ENCODE measurements at regions not wholly inside any gene's neighbourhood (a gene's known extent, or its start where the extent isn't known, plus 50 kb on each side); places are given as distances from the start of the nearest gene placed in this dataset.

DNA sequence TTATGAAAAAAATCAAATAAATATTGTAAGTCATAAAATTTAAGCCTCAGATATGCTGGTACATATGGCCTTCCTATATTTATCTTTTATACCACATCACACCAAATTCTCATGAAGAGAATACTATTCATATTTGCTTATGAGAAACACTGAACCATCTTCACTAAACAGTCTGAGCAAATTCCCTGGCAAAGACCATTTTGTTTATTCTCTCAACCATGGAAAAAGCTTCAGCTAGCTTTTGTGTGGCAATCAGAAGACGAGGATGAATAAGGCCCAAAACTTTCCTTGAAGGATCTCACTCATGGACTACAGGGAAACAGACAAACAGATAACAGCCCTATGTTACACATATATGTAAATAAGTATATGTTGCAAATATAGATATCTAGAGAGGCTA is 252.1 kb downstream of the TMX3 start:
- no peak for DNase-seq

DNA sequence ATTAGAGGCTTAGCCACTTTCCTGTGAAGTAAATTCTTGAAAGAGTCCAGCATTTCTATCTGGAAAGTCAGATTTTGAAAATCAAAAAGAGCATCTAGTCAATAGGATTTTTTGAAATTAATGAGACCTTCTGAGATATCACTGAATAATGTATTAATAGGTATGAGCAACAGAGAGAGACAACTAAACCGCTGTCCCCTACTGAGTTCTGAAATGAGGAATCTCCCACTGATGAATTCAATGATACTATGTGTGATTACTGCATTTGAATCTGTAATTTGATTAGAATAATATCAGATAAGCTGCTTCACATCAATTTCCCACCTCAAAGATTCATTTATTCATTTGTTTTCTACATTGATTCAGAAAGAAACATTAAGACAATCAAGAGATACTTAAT is 252.8 kb downstream of the TMX3 start:
- DNase-seq: no peak

DNA sequence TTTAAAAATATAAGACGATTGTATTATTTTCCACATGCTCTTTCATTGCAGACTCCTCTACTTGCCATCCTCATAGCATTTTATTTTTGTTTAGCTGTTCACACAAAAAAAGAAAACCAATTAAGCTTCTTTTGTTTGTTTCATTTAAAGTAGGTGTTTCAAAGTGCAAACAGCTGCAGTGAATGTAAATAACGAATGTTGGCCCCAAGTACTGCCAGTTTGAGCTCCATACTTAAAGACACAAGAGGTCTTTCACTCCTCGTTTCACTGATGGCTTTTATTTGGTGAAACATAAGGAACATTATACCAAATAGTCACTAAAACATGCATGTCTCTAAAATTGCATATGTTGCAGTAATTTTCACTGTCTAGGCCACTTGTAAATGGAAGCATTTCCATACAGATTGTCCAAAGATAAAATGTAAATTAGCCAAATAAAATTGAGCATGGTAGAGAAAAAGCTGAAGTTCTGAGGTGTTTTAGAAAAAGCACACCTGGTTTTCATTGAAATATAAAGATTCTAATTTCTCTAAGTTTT is 253.4 kb downstream of the TMX3 start:
- DNase-seq: peak in 1 of 3 experiments; percentile 39

- no peak for DNase-seq
Measured at GRCh38 chr18:68459968-68460367, 254.9 kb downstream of the TMX3 start.

- DNase-seq: no peak
Measured at GRCh38 chr18:68456985-68457384, 257.9 kb downstream of the TMX3 start.

- DNase-seq: no peak
Measured at GRCh38 chr18:68455229-68455603, 259.7 kb downstream of the TMX3 start.

DNA sequence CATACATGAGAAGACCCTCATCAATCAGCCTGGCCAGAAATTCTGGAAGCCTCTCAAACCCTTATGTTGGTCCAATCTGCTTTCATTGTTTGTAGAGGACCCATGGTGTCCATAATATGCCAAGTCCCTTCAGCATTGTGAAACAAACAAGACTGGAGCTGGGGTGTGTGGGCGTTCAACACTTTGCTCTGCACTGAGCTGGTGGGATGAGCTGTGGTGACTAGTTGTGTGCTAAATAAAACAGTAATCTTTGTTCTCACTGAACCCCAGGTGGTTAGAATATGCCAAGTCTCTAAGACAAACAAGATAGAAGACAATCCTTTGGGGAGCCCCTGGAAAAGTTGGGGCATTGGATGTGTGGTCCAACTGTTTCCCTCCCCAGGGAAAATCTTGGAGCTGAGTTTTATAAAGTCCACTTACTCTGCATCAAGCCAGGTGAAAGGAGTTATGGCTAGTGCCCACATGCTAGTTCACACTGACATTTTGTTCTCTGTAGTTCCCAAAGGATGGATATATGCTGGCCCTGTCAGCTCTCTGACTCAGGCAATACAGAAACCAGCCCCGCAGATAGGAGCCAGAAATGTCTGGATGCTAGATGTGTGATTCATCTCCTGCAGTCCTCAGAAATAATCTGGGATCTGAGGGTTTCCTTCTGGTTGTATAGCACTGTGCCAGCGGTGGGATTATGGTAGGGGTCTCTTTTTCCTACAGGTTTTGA is 260.2 kb downstream of the TMX3 start:
- DNase-seq: no peak

DNA sequence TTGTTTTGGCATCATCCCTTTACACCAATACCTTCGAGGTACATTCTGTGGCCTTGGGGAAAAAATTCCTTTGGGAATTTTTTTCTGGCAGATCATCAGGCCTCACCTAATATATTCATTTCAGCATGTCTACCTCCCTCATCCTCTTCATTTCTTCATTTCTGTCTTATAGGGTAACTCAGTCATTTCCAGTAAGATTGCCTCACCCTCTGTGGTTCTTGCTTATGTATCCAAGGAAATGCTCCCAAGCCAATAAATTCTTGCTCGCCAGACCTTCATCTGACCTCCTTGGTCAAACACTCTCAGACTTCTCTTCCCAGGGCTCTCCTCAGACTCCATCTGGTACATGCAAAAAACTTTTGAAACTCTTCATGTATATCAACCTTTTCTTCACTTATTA is 265.6 kb downstream of the TMX3 start:
- DNase-seq: no peak

DNA sequence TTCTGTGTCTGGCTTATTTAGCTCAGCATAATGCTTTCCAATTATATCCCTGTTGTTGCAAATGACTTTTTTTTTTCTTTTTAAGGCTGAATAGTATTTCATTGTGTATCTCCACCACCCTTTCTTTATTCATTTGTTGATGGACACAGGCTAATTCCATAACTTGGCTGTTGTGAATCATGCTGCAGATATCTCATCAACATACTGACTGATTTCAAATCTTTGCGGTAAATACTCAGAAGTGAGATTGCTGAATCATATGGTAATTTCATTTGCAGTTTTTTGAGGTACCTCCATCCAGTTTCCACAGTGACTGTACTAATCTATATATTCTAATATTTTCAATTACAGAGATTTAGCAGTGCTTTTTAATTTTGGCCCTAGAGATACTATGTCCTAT is 266.2 kb downstream of the TMX3 start:
- DNase-seq: no peak

DNA sequence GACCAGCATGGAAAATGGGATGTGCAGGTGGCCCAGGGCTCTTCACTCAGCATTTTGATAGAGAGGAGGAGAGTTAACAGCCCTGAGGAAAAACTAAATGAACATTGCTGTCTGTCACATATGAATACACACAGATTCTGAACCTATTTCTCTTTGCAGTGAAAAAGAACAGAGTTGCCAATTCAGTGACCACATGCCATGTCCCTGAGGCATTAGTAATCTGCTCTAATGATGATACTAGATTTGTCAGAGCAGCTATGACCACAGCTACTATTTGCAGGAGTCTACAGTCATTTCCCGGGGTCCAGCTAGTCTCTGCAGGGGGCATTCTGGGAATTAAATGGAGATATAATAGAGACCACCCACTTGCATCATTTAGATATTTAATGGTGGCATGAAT is 267.6 kb downstream of the TMX3 start:
- DNase-seq: no peak

- DNase-seq: no peak
Measured at GRCh38 chr18:68445668-68446426, 269.1 kb downstream of the TMX3 start.

DNA sequence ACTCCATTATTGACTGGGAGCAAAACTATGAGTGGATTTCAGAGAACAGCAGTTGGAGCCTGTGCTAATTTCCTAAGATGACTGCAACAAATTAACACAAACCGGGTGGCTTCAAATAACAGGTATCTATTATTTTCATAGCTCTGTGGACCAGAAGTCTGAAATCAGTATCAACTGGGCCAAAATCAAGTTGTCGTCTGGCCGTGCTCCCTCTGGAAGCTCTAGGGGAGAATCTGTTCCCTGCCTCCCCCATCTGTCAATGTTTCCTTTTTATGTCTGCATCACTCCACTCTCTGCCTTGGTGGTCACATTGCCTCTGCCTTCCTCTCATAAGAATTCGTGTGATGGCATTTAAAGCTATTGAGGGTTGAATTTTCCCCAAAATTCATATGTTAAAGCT is 269.8 kb downstream of the TMX3 start:
- no peak for DNase-seq

DNA sequence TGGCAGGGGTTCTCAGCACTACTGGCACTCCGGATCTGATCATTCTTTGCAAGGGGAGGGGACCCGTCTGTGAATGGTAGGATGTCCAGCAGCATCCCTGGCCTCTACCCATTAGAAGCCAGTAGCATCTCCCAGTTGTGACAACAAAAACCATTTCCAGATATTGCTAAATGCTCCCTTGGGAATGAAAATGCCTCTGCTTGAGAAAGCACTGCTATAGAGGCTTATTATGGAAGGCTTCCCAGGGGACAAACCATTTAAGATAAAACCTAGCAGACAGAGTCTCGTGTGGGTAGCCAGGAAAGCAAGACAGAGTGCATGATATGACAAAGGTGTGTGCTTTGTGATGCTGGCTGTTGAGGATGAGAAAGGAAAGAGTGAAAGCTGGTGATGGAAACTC is 273.7 kb downstream of the TMX3 start:
- no peak for DNase-seq

DNA sequence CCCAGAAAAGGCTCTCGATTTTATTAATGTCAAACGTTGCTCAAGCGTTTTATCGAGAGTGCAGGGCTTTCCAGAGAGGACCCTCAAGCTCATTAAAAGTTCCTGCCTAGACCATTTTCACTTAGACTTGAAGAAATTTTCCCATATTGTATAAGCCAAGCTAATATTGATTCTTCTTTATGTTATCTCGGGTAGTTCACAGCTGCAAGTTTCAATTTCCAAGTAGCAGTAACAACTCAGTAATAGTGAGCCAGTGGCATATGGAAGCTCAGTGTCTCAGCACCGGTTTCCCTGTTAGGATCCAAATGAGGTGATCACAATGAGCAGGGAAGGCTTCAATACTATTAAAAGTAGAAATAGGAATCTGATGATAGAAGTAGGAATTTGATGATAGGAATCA is 274.5 kb downstream of the TMX3 start:
- no peak for DNase-seq

GRCh38 chr18:68439642-68440041 is 275.3 kb downstream of the TMX3 start:
- DNase-seq: no peak

- no peak for DNase-seq
Measured at GRCh38 chr18:68438983-68439382, 275.9 kb downstream of the TMX3 start.

DNA sequence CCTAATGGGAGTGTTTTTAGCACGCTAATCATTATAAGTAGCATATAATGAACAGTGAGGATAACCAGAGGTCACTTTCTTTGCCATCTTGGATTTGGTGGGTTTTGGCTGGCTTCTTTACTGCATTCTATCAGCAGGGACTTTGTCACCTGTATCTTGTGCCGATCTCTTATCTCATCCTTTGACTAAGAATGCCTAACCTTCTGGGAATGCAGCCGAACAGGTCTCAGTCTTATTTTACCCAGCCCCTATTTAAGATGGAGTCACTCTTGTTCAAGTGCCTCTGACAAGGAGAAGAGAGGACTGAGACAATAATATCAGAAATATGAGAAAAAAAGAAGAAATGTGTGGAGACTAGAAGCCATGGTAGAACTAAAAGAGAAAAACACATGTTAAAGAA is 276.4 kb downstream of the TMX3 start:
- no peak for DNase-seq

DNA sequence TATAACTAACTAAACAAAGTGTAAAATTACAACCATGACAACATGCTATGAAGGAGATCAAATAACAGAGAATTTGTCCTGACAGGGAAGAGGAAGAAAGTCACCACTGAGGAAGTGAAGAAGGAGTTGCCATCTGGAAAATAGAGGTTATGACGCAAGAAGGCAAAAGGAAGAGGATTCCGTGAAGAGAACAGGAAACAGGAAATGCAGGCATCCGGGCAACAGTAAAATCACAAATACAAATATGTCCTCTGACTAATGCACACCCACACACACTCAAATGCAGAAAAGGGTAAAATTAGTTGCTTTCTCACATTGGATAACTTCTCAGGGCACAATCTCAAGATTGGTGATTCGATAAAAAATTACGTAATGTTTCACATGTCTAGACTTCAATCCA is 278.4 kb downstream of the TMX3 start:
- DNase-seq: no peak

- no peak for DNase-seq
Measured at GRCh38 chr18:68435581-68435980, 279.3 kb downstream of the TMX3 start.

DNA sequence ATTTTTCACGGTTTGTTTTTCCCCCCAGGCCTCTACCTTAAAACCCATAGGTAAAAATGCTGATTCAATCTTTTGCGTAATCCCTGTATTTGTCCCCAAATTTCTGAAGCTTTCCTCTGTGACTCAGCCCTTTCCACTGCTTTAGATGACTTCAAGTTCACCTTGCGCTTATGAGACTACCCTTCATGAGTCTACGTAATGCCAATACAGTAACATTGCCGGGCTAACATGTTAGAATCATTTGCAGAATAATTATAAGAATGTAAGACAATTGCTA is 283.0 kb downstream of the TMX3 start:
- no peak for DNase-seq

GRCh38 chr18:68431111-68431921 is 283.6 kb downstream of the TMX3 start:
- DNase-seq: no peak

GRCh38 chr18:68429841-68430240 is 285.1 kb downstream of the TMX3 start:
- DNase-seq: no peak

DNA sequence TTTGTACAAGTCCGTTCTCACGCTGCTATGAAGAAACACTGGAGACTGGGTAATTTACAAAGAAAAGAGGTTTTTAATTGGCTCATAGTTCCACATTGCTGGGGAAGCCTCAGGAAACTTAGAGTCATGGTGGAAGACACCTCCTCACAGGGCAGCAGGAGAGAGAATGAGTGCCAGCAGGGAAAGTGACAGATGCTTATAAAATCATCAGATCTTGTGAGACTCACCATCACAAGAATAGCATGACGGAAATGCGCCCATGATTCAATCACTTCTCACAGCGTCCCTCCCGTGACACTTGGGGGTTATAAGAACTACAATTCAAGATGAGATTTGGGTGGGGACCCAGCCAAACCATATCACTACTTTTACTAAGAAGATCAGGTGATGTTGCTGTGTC is 285.8 kb downstream of the TMX3 start:
- DNase-seq: no peak

- peak in 2 of 3 experiments; percentile 8 to 50 for DNase-seq
Measured at GRCh38 chr18:68428661-68429060, 286.2 kb downstream of the TMX3 start.
